ENCODE measurements at regions not wholly inside any gene's neighbourhood (a gene's known extent, or its start where the extent isn't known, plus 50 kb on each side); places are given as distances from the start of the nearest gene placed in this dataset.
"Not testable (repeated sequence)": the region's sequence is repeated elsewhere in the genome, so short reads cannot be mapped to it uniquely, and the experiment has no call there.

DNA sequence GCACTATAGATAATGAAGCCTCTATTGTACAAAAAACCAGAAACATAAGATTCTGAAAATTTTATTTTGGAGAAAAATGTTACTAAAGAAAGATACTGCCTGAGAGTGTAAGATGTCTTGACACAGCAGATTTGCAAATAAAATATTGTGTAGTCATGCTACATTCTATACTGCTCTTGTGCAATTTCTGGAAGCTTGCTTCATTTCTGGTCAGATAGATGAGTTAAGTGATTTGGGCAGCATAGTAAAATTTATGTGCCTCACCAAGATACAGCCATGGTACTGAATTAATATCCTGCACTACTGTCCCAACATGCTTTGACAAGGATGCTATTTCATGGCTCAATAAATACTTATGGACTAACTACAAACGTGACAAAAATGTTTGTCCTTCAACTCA, 55.1 kb upstream of the STARD13 start:
- no peak for DNase-seq (ENCODE audit: low read depth)

GRCh38 chr13:33341861-33342452, 56.4 kb upstream of the STARD13 start:
- DNase-seq (ENCODE audit: low read depth): no peak

- no peak for DNase-seq (ENCODE audit: low read depth)
Measured at GRCh38 chr13:33345842-33346241, 60.3 kb upstream of the STARD13 start.

DNA sequence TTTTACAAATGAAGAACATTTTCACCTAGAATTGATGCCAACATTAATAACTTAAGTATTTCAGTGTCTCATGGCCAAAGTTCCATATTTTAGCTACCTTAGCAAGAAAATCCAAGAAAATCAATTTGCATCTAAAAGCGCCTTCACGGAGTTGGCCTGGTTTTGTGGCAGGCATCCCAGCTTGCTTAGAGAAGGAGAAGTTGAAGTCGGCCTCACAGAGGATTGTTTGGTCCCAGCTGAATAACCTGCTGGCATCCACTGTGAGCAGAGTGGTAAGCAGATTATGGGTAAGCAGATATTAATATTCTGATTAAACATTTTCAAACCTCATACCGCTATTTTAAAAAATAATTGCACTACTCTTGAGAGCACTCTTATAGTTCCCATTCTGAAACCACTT, 62.3 kb upstream of the STARD13 start:
- DNase-seq (ENCODE audit: low read depth): no peak

- DNase-seq (ENCODE audit: low read depth): no peak
Measured at GRCh38 chr13:33348366-33348765, 62.8 kb upstream of the STARD13 start.

GRCh38 chr13:33349288-33349985, 63.9 kb upstream of the STARD13 start:
- DNase-seq (ENCODE audit: low read depth): no peak

DNA sequence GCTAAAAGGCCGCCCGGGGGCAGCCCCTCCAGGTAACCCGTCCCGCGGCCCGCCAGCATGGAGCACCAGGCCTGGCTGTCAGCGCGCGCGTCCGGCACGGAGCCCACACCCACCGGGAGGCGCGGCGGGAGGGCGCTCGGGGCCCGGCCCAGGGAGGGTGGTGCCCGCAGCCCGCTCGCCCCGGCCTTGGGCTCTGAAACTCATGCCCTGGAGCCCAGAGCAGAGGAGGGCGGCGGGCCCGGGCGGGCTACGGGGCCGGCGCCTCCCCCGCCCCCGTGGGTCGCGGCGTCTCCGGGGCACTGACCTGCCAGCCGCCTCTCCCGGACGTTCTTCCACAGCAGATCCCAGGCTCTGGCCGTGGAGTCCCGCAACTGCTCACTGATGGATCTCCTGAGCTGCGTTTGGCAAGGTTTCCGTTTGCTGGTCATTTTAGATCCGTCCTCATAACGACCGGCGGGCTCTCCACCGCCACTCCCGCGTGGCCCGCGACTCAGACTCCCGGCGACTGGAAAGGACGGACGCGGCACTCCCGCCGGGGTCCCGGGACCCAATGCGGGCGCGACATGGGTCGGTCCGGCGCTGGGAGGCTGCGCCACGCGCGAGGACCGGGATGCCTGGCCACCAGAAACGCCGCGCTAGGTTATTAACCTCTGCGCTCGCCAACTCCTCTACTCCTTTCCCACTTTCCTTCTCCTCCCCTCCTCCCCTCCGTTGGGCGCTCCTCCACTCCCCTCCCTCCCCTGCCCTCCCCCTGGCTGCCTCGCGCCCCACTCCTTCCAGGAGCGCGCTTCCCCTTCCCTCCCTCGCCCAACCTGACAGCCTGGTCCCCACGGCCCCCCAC, 64.7 kb upstream of the STARD13 start:
- no peak for DNase-seq (ENCODE audit: low read depth)

DNA sequence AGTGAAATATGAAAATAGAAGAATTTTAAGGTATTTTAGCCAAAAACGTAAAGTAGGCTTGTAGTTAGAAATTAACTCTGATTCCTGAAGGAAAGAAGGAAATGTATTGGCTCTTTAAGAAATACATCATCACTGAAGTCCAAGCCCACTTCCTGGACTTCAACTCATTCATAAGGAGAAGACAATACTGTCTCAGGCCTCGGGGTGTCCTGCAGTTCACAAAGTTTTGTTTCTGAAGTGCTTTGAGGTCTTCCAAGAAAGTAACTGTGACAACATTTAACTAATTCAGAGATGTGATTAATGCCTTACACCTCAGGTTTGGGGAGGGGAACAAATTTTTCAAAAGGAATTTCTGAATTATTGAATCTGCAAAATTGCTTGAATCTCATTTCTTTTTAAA, 65.8 kb upstream of the STARD13 start:
- no peak for DNase-seq (ENCODE audit: low read depth)

- no peak for DNase-seq (ENCODE audit: low read depth)
Measured at GRCh38 chr13:33352041-33352440, 66.5 kb upstream of the STARD13 start.

DNA sequence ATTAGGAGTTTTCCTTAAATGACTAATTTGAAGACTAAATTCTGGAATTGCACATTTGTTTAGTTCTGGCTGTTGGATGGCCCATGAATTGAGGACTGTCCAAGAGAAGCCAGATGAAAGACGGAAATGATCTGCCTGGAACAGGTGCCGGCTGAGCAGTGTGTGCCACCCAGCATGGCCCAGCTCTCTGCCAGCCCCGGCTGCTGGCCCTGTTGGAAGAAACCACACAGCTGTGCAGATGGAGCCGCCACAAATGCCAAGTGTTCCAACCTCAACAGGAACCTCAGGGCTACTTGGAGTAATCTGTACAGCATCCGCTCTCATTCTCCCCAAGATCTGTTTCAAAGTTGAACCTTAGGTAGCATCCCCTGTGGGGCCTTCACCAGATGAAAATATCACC, 67.0 kb upstream of the STARD13 start:
- no peak for DNase-seq (ENCODE audit: low read depth)

GRCh38 chr13:33353210-33353609, 67.7 kb upstream of the STARD13 start:
- no peak for DNase-seq (ENCODE audit: low read depth)

DNA sequence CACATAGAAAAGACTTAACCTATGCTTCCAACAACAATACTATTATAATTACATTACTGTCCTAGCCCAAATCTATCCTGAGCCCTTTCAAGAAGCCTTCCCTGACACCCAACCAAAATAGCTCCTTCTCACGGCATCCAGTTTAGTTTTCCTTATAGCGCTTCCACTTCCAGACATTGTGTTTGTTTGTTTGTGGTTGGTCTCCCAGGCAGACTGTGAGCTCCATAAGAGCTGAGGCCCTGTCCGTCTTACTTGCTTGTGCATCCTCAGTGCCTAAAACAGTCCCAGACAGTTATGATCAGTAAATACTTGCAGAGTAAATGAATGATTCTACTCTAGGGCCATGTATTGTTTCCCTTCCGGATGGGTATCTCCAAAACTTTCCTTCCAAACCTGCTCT, 68.1 kb upstream of the STARD13 start:
- DNase-seq (ENCODE audit: low read depth): no peak

- DNase-seq (ENCODE audit: low read depth): no peak
Measured at GRCh38 chr13:33355201-33355895, 69.8 kb upstream of the STARD13 start.

- DNase-seq (ENCODE audit: low read depth): not testable (repeated sequence)
Measured at GRCh38 chr13:33358076-33358475, 72.5 kb upstream of the STARD13 start.

DNA sequence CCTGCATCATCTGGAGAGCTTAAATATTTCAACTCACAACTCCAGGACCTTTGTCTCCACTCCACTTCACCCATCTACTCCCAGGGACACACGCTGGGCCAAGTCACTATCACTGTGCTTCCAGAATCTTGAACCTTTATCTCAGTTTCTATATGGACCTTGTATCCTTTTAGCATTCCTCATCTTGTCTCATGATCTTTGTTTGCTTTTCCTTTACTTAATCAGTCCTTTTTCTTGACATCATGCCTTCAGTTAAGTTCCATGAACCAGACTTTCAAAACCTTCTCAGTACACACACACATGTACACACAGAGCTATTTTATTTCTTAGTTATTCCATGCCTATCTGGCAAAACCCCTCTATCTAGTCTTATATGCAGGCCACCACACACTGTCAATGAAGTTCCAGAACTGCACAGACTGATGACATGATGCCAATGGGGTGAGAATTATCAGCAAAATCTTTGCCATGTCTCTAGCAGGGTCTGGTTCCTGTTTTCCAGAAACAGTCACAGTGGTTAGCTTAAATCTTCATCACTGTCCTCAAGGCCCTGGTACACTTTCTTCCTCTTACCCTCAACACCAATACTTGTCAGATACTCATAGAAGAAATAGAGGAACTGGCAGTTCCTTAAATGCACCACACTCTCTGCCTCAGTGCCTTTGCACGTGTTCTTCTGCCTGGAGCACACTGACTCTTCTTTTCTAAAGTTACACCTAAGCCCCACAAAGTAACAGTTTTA, 77.6 kb upstream of the STARD13 start:
- no peak for DNase-seq (ENCODE audit: low read depth)

DNA sequence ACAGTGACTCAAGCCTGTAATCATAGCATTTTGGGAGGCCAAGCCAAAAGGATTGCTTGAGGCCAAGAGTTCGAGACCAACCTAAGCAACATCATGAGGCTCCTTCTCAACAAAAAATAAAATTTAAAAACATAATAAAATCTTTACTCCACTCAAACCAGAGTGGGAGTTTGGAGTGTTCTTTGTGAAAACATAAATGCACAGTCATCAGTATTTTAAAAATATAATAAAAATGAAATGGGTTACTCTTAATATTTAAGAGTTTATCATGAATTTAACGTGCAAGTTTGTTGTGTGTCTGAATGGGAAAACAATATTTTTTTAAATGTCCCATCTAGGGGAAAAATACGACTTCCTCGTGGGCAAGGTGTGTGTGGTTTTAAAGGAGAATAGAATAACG, 78.6 kb upstream of the STARD13 start:
- DNase-seq (ENCODE audit: low read depth): no peak

- DNase-seq (ENCODE audit: low read depth): no peak
Measured at GRCh38 chr13:33366469-33367062, 81.0 kb upstream of the STARD13 start.

DNA sequence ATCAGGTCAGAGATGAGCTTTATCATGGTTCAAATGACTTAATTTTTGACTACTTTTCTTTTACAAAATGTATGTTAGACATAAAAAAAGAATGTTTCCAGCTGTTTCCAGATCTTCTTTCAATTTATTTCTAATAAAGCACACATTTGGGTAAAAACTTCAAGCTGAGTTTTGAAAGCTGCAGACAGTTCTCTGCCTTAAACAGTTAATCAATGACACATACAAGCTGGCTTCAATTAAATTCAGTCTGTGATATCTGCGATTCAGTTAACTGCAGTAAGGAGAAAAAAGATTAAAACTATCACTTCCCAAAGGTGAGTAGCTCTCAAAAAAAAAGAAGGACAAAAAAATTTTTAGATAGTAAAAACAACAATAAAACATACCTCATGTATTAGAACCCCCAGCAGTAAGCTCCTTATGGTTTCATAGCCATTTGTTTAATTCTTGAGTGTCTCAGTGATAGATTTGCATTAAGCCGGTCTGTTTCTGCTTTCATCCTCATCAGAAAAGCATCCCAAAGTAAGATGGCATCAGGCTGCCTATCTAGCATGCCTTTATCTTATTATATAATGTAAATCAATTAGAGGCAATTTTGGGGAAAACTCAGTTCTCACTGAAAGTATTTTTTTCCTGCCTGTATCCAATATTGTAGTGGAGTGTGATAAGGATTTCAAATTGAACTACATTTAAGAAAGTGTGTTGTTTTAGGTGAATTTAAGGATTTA, 81.8 kb upstream of the STARD13 start:
- no peak for DNase-seq (ENCODE audit: low read depth)

- no peak for DNase-seq (ENCODE audit: low read depth)
Measured at GRCh38 chr13:33367926-33368325, 82.4 kb upstream of the STARD13 start.

- DNase-seq (ENCODE audit: low read depth): no peak
Measured at GRCh38 chr13:33369073-33369472, 83.5 kb upstream of the STARD13 start.

All from activated T-helper 1 cell treated with Interleukin-2 at 50 U/mL for 16 hours (primary cell).